ENCODE measurements at regions not wholly inside any gene's neighbourhood (a gene's known extent, or its start where the extent isn't known, plus 50 kb on each side); places are given as distances from the start of the nearest gene placed in this dataset.

- CTCF ChIA-PET, result no interaction called here
Observed at GRCh38 chr2:217314021-217314460, 454.2 kb upstream of the TNP1 start.

GRCh38 chr2:217313386-217313785 is 453.5 kb upstream of the TNP1 start:
- no peak for DNase-seq
- no peaks in the 10 kb centered on the region for H3K9me2 ChIP-seq
- H3F3A ChIP-seq (replicated peaks; ENCODE audit: insufficient read depth), result no peaks in the 10 kb centered on the region
- no peaks in the 10 kb centered on the region for H3K79me2 ChIP-seq (ENCODE audit: insufficient read depth)
- CTCF ChIA-PET, result interaction anchor here (1.0 kb wide), 1 partner anchor 9 kb away, joined by 4 read pairs; no protein-coding TSS in a partner anchor
- POLR2A ChIA-PET, result no interaction called here
- H3K9ac ChIP-seq, result no peak overlapping the region
- no peaks in the 10 kb centered on the region for H3K9me3 ChIP-seq
- no peak overlapping the region for H3K4me2 ChIP-seq
- no peaks in the 10 kb centered on the region for H3K36me3 ChIP-seq (replicated peaks in 1 of 2; ENCODE audit: control insufficient read depth in 1 of 2, insufficient read depth in 2 of 2, low read length in 1 of 2)
- TF ChIP-seq PBX3 (IDR thresholded peaks at IDR 0.05), result no peak
- TF ChIP-seq FOXM1 (IDR thresholded peaks at IDR 0.05; ENCODE audit: low read depth), result no peak
- TF ChIP-seq ELF1 (IDR thresholded peaks at IDR 0.05), result no peak
- no peak for TF ChIP-seq JUND (IDR thresholded peaks at IDR 0.05)
- no peak for TF ChIP-seq RFX5 (IDR thresholded peaks at IDR 0.05; ENCODE audit: low read length)
- TF ChIP-seq EZH2phosphoT487 (IDR thresholded peaks at IDR 0.05; ENCODE audit: borderline replicate concordance, low read depth), result no peak
- TF ChIP-seq SIN3A (IDR thresholded peaks at IDR 0.05; ENCODE audit: borderline replicate concordance, low read depth, low read length), result no peak
- TF ChIP-seq USF1 (IDR thresholded peaks at IDR 0.05; ENCODE audit: borderline replicate concordance, low read depth), result no peak
- TF ChIP-seq RXRA (IDR thresholded peaks at IDR 0.05; ENCODE audit: borderline replicate concordance, low read depth), result no peak
- no peak overlapping the region for H3K27ac ChIP-seq (ENCODE audit: low read depth in 2 of 2, low read length in 1 of 2)
- H4K20me1 ChIP-seq (ENCODE audit: insufficient read depth), result no peaks in the 10 kb centered on the region
- no peak overlapping the region for H3K4me3 ChIP-seq (ENCODE audit: low read depth in 2 of 2, low read length in 1 of 2)
- H3K4me1 ChIP-seq (ENCODE audit: control insufficient read depth in 1 of 2, insufficient read depth in 2 of 2, low read depth in 1 of 2, low read length in 1 of 2), result no peaks in the 10 kb centered on the region; a peak in 1 of 4 replicates
- H2AFZ ChIP-seq (ENCODE audit: low read depth), result no peak overlapping the region
- H3K27me3 ChIP-seq (ENCODE audit: insufficient read depth), result no peaks in the 10 kb centered on the region
- WGBS (ENCODE audit: low lambda C conversion rate), result 88% methylated on average over 4 of the region's 4 CpGs

More at GRCh38 chr2:217314021-217314460, 454.2 kb upstream of the TNP1 start:
- no peak overlapping the region for H3K4me2 ChIP-seq
- no peak overlapping the region for H3K9ac ChIP-seq
- no peaks in the 10 kb centered on the region for H3K27me3 ChIP-seq (ENCODE audit: insufficient read depth)
- no peaks in the 10 kb centered on the region for H3K79me2 ChIP-seq (ENCODE audit: insufficient read depth)
- POLR2A ChIA-PET, result no interaction called here
- H3K4me3 ChIP-seq (ENCODE audit: low read depth in 2 of 2, low read length in 1 of 2), result no peak overlapping the region
- no peak overlapping the region for H3K27ac ChIP-seq (ENCODE audit: low read depth in 2 of 2, low read length in 1 of 2)
- H2AFZ ChIP-seq (ENCODE audit: low read depth), result no peak overlapping the region
- H4K20me1 ChIP-seq (ENCODE audit: insufficient read depth), result no peaks in the 10 kb centered on the region
- H3K9me3 ChIP-seq, result no peaks in the 10 kb centered on the region
- no peaks in the 10 kb centered on the region for H3K36me3 ChIP-seq (replicated peaks in 1 of 2; ENCODE audit: control insufficient read depth in 1 of 2, insufficient read depth in 2 of 2, low read length in 1 of 2)
- no peak for TF ChIP-seq FOXM1 (IDR thresholded peaks at IDR 0.05; ENCODE audit: low read depth)
- 73% methylated on average over 5 of the region's 5 CpGs for WGBS (ENCODE audit: low lambda C conversion rate)
- DNase-seq, result no peak
- H3F3A ChIP-seq (replicated peaks; ENCODE audit: insufficient read depth), result no peaks in the 10 kb centered on the region
- H3K9me2 ChIP-seq, result no peaks in the 10 kb centered on the region
- no peaks in the 10 kb centered on the region; a peak in 1 of 4 replicates for H3K4me1 ChIP-seq (ENCODE audit: control insufficient read depth in 1 of 2, insufficient read depth in 2 of 2, low read depth in 1 of 2, low read length in 1 of 2)

GRCh38 chr2:217309056-217309455 is 449.2 kb upstream of the TNP1 start:
- Histone ChIP-seq H3K79me2 (ENCODE audit: insufficient read depth) (no peaks in the 10 kb centered on the region), H3K9me2 (no peaks in the 10 kb centered on the region), H3K4me2 (no peak overlapping the region), H3K4me1 (ENCODE audit: control insufficient read depth in 1 of 2, insufficient read depth in 2 of 2, low read depth in 1 of 2, low read length in 1 of 2) (no peaks in the 10 kb centered on the region), H3K36me3 (replicated peaks in 1 of 2; ENCODE audit: control insufficient read depth in 1 of 2, insufficient read depth in 2 of 2, low read length in 1 of 2) (no peaks in the 10 kb centered on the region), H3K27me3 (ENCODE audit: insufficient read depth) (no peaks in the 10 kb centered on the region), H4K20me1 (ENCODE audit: insufficient read depth) (no peaks in the 10 kb centered on the region), H3K27ac (ENCODE audit: low read depth in 2 of 2, low read length in 1 of 2) (no peak overlapping the region), H3F3A (replicated peaks; ENCODE audit: insufficient read depth) (no peaks in the 10 kb centered on the region), H3K4me3 (ENCODE audit: low read depth in 2 of 2, low read length in 1 of 2) (no peak overlapping the region), H3K9ac (no peak overlapping the region), H3K9me3 (no peaks in the 10 kb centered on the region), H2AFZ (ENCODE audit: low read depth) (no peak overlapping the region)
- ChIA-PET POLR2A (no interaction called here), CTCF (no interaction called here)
- DNase-seq, result no peak
- WGBS (ENCODE audit: low lambda C conversion rate), result 92% methylated on average over 4 of the region's 4 CpGs
- TF ChIP-seq GABPA (IDR thresholded peaks at IDR 0.05; ENCODE audit: low read depth) (no peak), CHD2 (IDR thresholded peaks at IDR 0.05; ENCODE audit: low read length, partially characterized antibody) (no peak), PBX3 (IDR thresholded peaks at IDR 0.05) (no peak), FOSL2 (IDR thresholded peaks at IDR 0.05; ENCODE audit: borderline replicate concordance, low read depth) (no peak), USF2 (IDR thresholded peaks at IDR 0.05; ENCODE audit: borderline replicate concordance, low read depth, low read length) (no peak), ZBTB33 (IDR thresholded peaks at IDR 0.05; ENCODE audit: borderline replicate concordance, low read depth) (no peak), POLR2AphosphoS5 (IDR thresholded peaks at IDR 0.05; ENCODE audit: low read depth, low read length) (no peak), FOXJ3 (CRISPR knock-in tag; IDR thresholded peaks at IDR 0.05) (no peak), YY1 (IDR thresholded peaks at IDR 0.05; ENCODE audit: low read depth) (no peak), SIN3A (IDR thresholded peaks at IDR 0.05; ENCODE audit: borderline replicate concordance, low read depth, low read length) (no peak), RCOR1 (IDR thresholded peaks at IDR 0.05; ENCODE audit: low read length) (no peak)
